ENCODE measurements at regions not wholly inside any gene's neighbourhood (a gene's known extent, or its start where the extent isn't known, plus 50 kb on each side); places are given as distances from the start of the nearest gene placed in this dataset.
A peak's percentile ranks its signal among the peaks of the same experiment; 100 is the strongest.

GRCh38 chr3:64464955-64465354 is 222.8 kb downstream of the ADAMTS9 start:
- no peak for DNase-seq

- no peak for DNase-seq
These were observed 223.8 kb downstream of the ADAMTS9 start for GRCh38 chr3:64463981-64464380.

GRCh38 chr3:64462203-64462602 is 225.6 kb downstream of the ADAMTS9 start:
- DNase-seq: no peak

- no peak for DNase-seq
These were observed 226.9 kb downstream of the ADAMTS9 start for GRCh38 chr3:64460877-64461276.

GRCh38 chr3:64460141-64460730 is 227.6 kb downstream of the ADAMTS9 start:
- no peak for DNase-seq

DNA sequence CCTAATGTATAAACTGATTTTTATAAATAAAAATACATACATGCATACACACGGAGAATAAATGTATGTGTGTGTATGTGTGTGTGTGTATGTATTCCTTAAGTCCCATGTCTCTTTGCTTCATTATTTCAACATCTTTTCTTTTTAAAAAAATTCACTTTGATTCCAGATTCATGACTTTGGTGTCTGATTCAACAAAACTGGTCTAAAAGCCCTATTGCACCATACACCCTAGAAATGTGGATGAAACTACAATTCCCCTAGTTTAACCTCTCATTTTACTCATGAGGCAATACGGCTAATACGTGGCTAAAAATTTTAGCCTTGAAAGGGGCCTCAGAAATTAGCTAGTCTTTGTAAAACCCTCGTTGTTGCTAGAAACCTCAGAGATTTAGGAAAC is 228.1 kb downstream of the ADAMTS9 start:
- DNase-seq: no peak

DNA sequence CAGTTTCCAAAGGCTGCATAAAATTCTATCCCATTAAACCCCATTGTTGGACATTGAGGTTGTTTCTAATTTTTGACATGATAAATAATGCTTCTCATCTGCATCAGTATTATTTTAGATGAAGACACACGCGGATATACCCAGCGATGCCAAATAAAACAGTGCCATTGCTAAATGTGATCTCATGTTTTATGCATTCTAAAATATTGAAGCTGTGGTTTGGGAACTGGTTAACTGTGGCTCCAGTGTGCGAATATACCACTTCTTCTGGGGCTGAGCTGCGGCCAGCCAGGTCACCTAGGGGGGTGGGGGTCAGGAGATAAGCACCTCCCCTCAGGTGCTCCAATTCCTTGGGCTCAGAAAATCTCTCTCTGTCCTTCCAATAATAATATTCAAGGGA is 230.0 kb downstream of the ADAMTS9 start:
- DNase-seq: no peak

GRCh38 chr3:64456674-64457073 is 231.1 kb downstream of the ADAMTS9 start:
- DNase-seq: no peak

GRCh38 chr3:64455351-64455750 is 230.1 kb upstream of the PRICKLE2 start:
- no peak for DNase-seq

DNA sequence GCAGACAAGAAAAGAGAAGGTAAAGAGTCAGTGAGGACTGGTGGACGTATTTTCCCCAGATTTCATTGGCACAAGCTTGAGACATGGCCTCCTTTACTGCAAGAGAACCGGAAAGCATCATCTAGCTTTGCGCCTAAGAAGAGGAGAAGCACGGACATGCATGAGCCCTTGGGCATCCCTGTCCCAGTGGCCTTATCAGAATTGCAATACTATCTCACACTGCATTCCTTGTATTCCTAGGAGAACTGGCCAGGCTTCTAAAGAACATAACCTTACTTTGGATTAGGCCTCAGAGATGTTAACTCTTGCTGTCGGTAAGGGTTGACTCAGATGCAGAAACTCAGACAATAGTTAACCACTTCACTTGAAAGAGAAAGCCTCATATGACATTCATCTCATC is 229.5 kb upstream of the PRICKLE2 start:
- DNase-seq: no peak

DNA sequence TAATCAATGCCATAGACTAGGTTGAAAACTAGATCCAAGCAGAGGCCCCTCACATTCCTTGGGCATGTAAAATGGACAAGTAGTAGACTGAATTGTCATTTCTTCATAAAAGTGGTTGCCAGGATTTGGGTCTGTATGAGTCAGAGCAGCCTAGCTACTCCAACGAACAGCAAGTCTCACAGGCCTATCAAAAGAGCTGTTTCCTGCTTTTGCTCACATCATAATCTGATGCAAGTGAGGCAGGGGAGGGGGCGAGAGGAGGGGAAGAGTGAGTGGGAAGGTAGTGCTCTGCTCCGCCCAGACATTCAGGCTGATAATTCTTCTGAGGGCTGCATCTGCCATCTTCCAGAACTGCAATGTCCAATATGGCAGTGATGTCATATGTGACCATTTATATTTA is 228.9 kb upstream of the PRICKLE2 start:
- peak; percentile 4 for DNase-seq

DNA sequence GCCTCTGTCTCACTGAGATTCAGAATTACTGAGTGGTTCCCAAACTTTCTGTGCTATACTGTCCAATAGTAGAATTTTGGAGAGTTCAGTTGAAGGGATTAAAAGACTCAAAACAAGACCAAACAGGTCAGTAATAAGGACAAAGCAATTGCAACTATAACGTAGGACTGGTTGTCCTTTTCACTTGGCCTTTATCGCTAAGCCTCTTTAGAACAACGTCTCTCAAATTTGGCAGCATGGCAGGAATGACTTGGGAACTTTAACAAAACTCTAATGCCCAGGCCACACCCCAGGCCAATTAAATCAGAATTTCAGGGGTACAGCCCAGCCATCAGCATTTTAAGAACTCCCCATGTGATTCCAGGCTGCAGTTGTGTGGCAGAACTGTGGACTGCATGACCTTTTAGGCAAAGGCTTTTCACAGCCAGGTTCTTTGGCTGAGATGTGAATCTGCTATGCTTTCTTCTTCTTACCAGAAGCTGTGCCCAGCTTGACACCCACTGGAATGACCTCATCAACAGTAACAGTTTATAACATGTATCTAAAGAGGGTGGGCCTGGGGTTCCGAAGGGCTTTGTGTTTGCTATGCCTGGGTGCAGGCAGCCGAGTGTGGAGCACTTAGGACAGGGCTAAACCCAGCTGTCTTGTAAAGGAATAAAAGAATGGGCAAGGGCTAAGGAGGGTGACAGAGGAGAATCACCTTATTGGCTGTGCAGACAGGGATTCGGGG is 226.2 kb upstream of the PRICKLE2 start:
- DNase-seq: no peak

DNA sequence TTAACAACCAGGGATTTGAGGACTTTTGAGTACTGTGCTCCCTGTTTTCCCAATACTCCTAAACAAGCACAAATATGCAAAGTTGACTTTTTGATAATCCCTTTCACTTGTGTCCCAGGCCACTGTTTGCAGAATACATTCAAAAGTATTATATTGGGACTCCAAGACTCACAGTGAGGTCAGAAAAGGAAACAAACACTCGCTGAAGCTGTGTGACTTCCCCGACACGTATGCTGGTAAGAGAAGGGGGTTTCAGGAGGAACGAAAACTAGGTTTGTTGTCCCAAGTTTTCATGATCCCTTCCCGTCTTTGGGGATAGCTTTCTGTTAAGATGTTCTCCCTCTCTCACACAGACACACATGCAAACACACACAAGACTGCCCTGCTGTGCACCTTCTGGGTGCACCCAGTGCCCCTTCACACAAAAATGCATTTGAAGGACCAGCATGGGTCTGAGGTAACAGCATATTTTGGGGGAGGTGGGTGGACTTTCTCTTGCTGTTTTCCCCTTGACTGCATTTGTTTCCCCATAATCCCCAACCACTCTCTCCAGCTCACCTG is 225.2 kb upstream of the PRICKLE2 start:
- DNase-seq: no peak

DNA sequence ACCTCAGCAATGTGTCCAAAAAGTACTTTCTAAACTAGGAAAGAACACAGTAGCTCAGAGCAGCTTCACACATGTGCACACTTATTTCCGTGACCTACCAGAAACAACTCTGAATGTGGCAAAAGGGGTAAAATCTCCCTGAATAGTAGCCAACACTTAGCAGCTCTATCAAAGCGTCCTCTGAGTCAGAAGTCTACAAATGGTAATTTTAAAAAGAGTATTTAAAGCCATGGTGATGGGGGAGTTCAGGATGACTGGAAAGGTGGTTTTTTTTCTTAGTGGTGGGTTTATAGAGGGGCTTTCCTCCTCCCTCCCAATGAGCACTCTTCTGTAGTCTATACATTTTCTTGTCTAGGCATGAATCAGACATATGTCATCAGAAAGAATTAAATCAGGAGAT is 223.8 kb upstream of the PRICKLE2 start:
- DNase-seq: no peak

DNA sequence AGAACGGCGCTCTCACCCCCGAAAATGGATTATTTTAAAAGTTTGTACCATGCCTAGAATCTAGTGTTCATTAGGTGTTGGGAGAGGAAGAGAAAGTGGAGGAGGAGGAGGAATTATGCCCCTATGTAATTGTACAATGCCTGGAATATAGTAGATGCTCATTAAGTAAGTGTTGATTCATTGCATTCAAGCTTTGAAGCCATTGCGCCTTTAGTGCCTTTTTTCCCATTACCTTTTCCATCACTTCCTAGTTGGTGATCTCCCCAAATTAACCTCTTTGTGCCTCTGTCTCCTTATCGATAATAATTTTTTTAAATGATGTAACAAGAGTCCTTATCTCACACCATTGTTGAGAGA is 220.7 kb upstream of the PRICKLE2 start:
- no peak for DNase-seq

GRCh38 chr3:64445109-64445943 is 220.1 kb upstream of the PRICKLE2 start:
- no peak for DNase-seq

DNA sequence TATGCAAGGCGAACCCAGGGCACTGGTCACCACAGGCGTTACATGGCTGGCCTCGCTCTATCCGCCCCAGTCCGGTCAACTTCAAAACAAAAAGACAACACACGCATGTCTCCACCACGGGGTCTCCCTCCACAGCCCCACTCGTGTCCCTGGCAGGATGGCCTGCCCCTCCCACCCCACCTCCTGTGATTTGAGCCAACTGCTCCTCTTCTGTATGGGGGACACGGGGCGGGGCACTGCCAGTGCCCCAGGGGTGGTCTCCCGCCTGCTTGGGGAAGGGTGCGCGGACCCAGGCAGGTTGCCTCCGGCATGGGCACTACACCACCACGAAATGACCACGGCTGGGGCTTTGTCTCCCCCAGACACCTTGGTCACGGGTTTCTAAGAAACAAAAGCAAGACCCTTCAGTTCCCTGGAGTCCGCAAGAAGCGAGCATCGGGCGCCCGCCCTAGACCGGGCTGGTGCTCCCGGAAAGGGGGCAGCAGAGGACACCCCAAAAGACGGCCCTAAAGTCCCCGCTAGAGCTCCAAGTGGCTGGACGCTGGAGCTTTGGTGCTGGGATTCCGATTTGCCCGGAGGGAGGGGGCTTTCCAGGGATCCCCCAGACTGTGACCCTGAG is 219.3 kb upstream of the PRICKLE2 start:
- no peak for DNase-seq

DNA sequence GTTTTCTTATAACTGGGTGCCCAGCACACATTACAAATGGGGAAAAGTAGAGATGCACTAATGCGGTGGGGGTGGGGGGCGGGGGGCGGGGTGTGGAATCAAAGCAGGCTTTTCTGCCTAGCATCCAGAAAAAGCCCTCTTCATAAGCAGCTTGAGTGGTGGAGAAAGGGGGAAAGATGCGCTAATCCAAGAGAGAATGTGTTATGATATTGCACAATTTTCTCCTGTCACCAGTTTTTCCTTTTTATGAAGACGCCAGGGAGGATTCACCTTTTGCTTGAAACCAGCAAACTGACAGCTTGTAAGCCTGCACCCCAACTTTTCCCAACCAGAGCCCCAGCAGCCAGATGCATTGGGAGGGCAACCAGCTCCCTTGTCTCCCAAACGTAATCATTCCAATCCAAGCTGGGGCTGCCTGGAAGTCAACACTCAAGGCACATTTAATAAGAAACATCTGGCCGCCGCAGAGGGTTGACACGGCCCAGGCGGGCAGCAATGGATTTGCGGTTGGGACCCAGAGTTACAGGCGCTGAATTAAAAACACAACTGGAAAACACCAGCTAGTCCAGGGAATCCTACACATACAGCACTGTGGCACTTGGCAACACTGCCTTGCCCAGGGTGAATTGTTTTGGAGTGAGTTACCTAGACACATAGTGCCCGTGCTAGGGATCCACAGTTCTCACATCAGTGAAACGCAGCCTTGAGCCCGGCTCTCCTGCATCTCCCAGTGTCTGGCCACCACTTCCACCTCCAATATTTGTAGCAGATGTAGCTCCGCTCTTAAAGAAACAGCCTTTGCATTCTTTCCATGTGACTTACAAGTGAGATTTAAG is 218.5 kb upstream of the PRICKLE2 start:
- no peak for DNase-seq

DNA sequence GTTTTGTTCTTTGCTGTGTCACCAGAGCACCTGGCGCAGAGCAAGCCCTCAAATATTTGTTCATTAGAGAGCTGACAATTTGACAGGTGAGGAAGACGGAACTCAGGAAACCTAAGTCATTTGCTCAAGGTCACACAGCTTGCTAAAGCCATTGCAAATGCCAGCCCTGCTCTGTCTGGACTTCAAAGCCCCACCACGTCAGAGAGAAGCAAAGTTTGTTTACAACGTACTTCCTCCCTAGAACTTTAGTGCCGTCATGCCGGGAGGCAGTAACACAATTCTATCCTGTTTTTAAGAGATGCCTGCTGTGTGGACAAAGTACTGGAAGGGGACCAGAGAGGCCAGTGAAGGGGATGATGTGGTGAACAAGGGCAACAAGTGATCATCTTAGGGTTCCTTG is 216.6 kb upstream of the PRICKLE2 start:
- no peak for DNase-seq

GRCh38 chr3:64440498-64440897 is 215.2 kb upstream of the PRICKLE2 start:
- no peak for DNase-seq

GRCh38 chr3:64438812-64439211 is 213.5 kb upstream of the PRICKLE2 start:
- no peak for DNase-seq

GRCh38 chr3:64438066-64438465 is 212.8 kb upstream of the PRICKLE2 start:
- no peak for DNase-seq

Measured in activated CD4-positive, alpha-beta T cell treated with anti-CD3 and anti-CD28 coated beads for 48 hours (primary cell).